CD14-positive monocyte (primary cell): ENCODE measurements at regions not wholly inside any gene's neighbourhood (a gene's known extent, or its start where the extent isn't known, plus 50 kb on each side); places are given as distances from the start of the nearest gene placed in this dataset.
A peak's percentile ranks its signal among the peaks of the same experiment; 100 is the strongest.

Source experiments
- DNase-seq, 3 donors: peaks; one replicate each; pipeline ENCODE4 v3.0.0-alpha.2; 2011 to 2022
- H2AFZ ChIP-seq: 2 replicates; pipeline ENCODE4 v1.6.0; 2012; ENCODE audit warnings: mild to moderate bottlenecking, low read depth, low read length, inconsistent platforms; ENCODE audit not compliant: insufficient read depth, poor library complexity, severe bottlenecking
- H3K27ac ChIP-seq, 2 donors: 1 replicate in 1 of 2; 2 replicates in 1 of 2; pipeline ENCODE4 v1.5.1; 2012 to 2013; ENCODE audit warnings: low read length in 2 of 2, control low read depth in 1 of 2, inconsistent platforms in 1 of 2, low read depth in 1 of 2, mild to moderate bottlenecking in 1 of 2
- H3K27me3 ChIP-seq, 2 donors: one replicate each; pipeline versions ENCODE4 v1.6.0 to v1.6.1; 2011 to 2013; ENCODE audit warnings: low read length in 2 of 2; ENCODE audit not compliant: control insufficient read depth in 2 of 2, insufficient read depth in 2 of 2
- H3K36me3 ChIP-seq, 2 donors: replicated peaks in 1 of 2; 1 replicate in 1 of 2; 2 replicates in 1 of 2; pipeline versions ENCODE4 v1.5.1 to v1.6.1; 2012 to 2013; ENCODE audit warnings: low read length in 2 of 2, control low read depth in 1 of 2, inconsistent platforms in 1 of 2, mild to moderate bottlenecking in 1 of 2; ENCODE audit not compliant: insufficient read depth in 2 of 2, control insufficient read depth in 1 of 2
- H3K4me1 ChIP-seq, 2 donors: 1 replicate in 1 of 2; 2 replicates in 1 of 2; pipeline versions ENCODE4 v1.5.1 to v1.6.1; 2012 to 2013; ENCODE audit warnings: low read length in 2 of 2, control low read depth in 1 of 2, inconsistent platforms in 1 of 2, mild to moderate bottlenecking in 1 of 2, moderate library complexity in 1 of 2; ENCODE audit not compliant: insufficient read depth in 2 of 2, control insufficient read depth in 1 of 2
- H3K4me2 ChIP-seq: replicated peaks from 2 replicates; pipeline ENCODE3; 2012; ENCODE audit warnings: low read length, moderate library complexity, mild to moderate bottlenecking; ENCODE audit not compliant: poor library complexity, severe bottlenecking; ENCODE audit errors: extremely low read depth
- H3K4me3 ChIP-seq, 3 experiments: fragments of 200-600 bp in 1 of 3; sonication (generic) in 1 of 3; replicated peaks in 1 of 3; 1 replicate in 2 of 3; 2 replicates in 1 of 3; pipeline ENCODE4 v1.5.1; 2011 to 2013; ENCODE audit warnings: low read length in 3 of 3, mild to moderate bottlenecking in 3 of 3, control low read depth in 2 of 3, low read depth in 2 of 3, inconsistent platforms in 1 of 3, moderate library complexity in 1 of 3
- H3K79me2 ChIP-seq: 2 replicates; pipeline ENCODE4 v1.6.0; 2012; ENCODE audit warnings: mild to moderate bottlenecking, control low read depth, inconsistent platforms, low read length, moderate library complexity; ENCODE audit not compliant: insufficient read depth
- H3K9ac ChIP-seq: 2 replicates; pipeline ENCODE4 v1.6.0; 2017; ENCODE audit warnings: low read length, mild to moderate bottlenecking; ENCODE audit not compliant: insufficient read depth, poor library complexity, severe bottlenecking
- H3K9me3 ChIP-seq, 2 donors: replicated peaks in 1 of 2; 1 replicate in 1 of 2; 2 replicates in 1 of 2; pipeline versions ENCODE4 v1.5.1 to v1.6.1; 2012 to 2013; ENCODE audit warnings: low read length in 2 of 2, control low read depth in 1 of 2; ENCODE audit not compliant: control insufficient read depth in 1 of 2, insufficient read depth in 1 of 2
- H4K20me1 ChIP-seq: 2 replicates; pipeline ENCODE4 v1.6.0; 2012; ENCODE audit warnings: mild to moderate bottlenecking, low read length, control low read depth, moderate library complexity; ENCODE audit not compliant: insufficient read depth
- H3K27ac Mint-ChIP-seq, 7 donors: one replicate each; pipeline ENCODE4 v1.8.0; 2020; ENCODE audit warnings: mild to moderate bottlenecking in 7 of 7, mixed read lengths in 7 of 7, moderate library complexity in 6 of 7, inconsistent platforms in 2 of 7
- H3K27me3 Mint-ChIP-seq, 3 donors: one replicate each; pipeline ENCODE4 v1.8.0; 2021 to 2022; ENCODE audit warnings: low read depth in 3 of 3, mild to moderate bottlenecking in 3 of 3, mixed read lengths in 3 of 3, moderate library complexity in 3 of 3, inconsistent platforms in 1 of 3
- H3K36me3 Mint-ChIP-seq, 2 donors: one replicate each; pipeline ENCODE4 v1.8.0; 2020; ENCODE audit warnings: mixed read lengths in 2 of 2, inconsistent platforms in 1 of 2, mild to moderate bottlenecking in 1 of 2
- H3K4me1 Mint-ChIP-seq: one replicate; pipeline ENCODE4 v1.8.0; 2020; ENCODE audit warnings: mild to moderate bottlenecking, mixed read lengths
- H3K4me3 Mint-ChIP-seq, 2 donors: one replicate each; pipeline ENCODE4 v1.8.0; 2020; ENCODE audit warnings: mild to moderate bottlenecking in 2 of 2, mixed read lengths in 2 of 2, moderate library complexity in 1 of 2
- H3K9me3 Mint-ChIP-seq, 7 donors: one replicate each; pipeline ENCODE4 v1.8.0; 2020 to 2022; ENCODE audit warnings: mixed read lengths in 7 of 7, mild to moderate bottlenecking in 6 of 7, moderate library complexity in 6 of 7, inconsistent platforms in 2 of 7
- WGBS: methylation state at CpG from one replicate; pipeline ENCODE4 v1.1.5; 2013; ENCODE audit warnings: missing lambda C conversion rate; ENCODE audit not compliant: insufficient coverage; 5-methylcytosine and 5-hydroxymethylcytosine counted together
- intact Hi-C, 2 donors: fragments of 100-400 bp; cut with micrococcal nuclease; formaldehyde crosslinking; loops; one replicate each; pipeline versions ENCODE4 v1.15.0 to v1.15.1; 2023
- TF ChIP-seq, protein P1 (sequence below): fragments of 200-600 bp; IDR thresholded peaks from one replicate; pipeline ENCODE4 v1.8.0; 2022; ENCODE audit warnings: antibody characterized with exemption, mild to moderate bottlenecking

DNA sequence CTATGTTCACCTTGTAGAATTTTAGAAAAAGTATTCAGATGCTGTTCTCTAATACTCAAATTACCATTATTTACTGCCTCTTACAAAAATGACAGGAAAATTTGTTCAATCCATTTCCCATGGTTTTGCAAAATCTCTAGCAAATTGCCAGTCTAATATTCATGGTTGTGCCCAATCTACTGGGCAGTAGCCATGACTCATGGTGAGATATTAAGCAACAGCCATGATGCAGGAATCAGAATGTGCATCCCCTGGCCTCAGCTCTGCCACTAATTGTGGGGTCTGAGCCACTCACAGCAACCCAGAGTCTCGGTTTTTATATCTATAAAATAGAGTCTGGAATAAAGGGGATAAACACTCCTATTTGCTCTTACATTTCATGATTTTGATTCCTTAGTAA is 353.6 kb downstream of the DEPDC1B start:
- Mint-ChIP-seq H3K27me3 (peaks cover 0 to 4% (median 2%) of the 10 kb centered on the region in 3 donors), H3K36me3 (no peaks in the 10 kb centered on the region), H3K27ac (no peak overlapping the region), H3K4me1 (peaks cover 2% of the 10 kb centered on the region), H3K9me3 (peaks cover 0 to 5% (median 4%) of the 10 kb centered on the region in 7 donors), H3K4me3 (no peak overlapping the region)
- H3K36me3 ChIP-seq, result no peaks in the 10 kb centered on the region
- H3K9ac ChIP-seq, result no peak overlapping the region
- H3K4me3 ChIP-seq, result no peak overlapping the region
- peak in 1 of 3 donors; percentile 19 for DNase-seq
- H3K27me3 ChIP-seq, result no peaks in the 10 kb centered on the region
- H2AFZ ChIP-seq, result no peak overlapping the region
- H3K27ac ChIP-seq, result no peak overlapping the region
- H4K20me1 ChIP-seq, result no peaks in the 10 kb centered on the region
- no peaks in the 10 kb centered on the region for H3K79me2 ChIP-seq
- no CpG with 5 or more reads among the region's 1 CpG for WGBS
- no peak overlapping the region for H3K4me2 ChIP-seq
- no peaks in the 10 kb centered on the region for H3K4me1 ChIP-seq
- intact Hi-C loops, result no loop called here
- H3K9me3 ChIP-seq, result peaks cover 10 to 12% of the 10 kb centered on the region in 2 donors
- TF ChIP-seq, protein P1, sequence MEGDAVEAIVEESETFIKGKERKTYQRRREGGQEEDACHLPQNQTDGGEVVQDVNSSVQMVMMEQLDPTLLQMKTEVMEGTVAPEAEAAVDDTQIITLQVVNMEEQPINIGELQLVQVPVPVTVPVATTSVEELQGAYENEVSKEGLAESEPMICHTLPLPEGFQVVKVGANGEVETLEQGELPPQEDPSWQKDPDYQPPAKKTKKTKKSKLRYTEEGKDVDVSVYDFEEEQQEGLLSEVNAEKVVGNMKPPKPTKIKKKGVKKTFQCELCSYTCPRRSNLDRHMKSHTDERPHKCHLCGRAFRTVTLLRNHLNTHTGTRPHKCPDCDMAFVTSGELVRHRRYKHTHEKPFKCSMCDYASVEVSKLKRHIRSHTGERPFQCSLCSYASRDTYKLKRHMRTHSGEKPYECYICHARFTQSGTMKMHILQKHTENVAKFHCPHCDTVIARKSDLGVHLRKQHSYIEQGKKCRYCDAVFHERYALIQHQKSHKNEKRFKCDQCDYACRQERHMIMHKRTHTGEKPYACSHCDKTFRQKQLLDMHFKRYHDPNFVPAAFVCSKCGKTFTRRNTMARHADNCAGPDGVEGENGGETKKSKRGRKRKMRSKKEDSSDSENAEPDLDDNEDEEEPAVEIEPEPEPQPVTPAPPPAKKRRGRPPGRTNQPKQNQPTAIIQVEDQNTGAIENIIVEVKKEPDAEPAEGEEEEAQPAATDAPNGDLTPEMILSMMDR, result no peak

DNA sequence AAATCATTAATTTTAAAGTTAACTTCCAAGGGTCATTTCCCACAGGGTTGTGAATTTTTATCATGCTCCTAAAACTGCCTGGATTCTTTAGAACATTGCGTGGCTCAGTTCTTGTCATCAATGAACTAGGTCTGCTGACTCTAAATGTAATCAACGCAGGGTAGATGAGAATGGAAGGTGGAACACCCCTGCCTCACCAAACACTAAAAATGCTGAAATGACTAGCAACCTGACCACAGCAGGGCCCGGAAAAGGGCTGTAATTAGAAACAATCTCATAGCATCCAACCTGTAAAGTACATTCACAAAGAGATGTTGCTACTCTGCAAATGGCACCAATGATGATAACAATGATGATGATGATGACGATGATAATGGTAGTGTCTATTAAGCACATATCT is 356.9 kb downstream of the DEPDC1B start:
- no CpG with 5 or more reads among the region's 4 CpGs for WGBS
- no peak for DNase-seq
- H3K27me3 ChIP-seq, result no peaks in the 10 kb centered on the region
- intact Hi-C loops, result no loop called here
- no peaks in the 10 kb centered on the region for H3K4me1 ChIP-seq
- no peak overlapping the region for H3K4me2 ChIP-seq
- TF ChIP-seq, protein P1, result no peak
- Mint-ChIP-seq H3K27ac (no peak overlapping the region), H3K4me1 (peaks cover 2% of the 10 kb centered on the region), H3K27me3 (peaks cover 0 to 4% (median 2%) of the 10 kb centered on the region in 3 donors), H3K4me3 (no peak overlapping the region), H3K9me3 (peaks cover 0 to 3% (median 0%) of the 10 kb centered on the region in 7 donors), H3K36me3 (no peaks in the 10 kb centered on the region)
- H3K36me3 ChIP-seq, result no peaks in the 10 kb centered on the region
- no peaks in the 10 kb centered on the region for H4K20me1 ChIP-seq
- no peaks in the 10 kb centered on the region for H3K9me3 ChIP-seq
- no peak overlapping the region for H3K4me3 ChIP-seq
- no peak overlapping the region for H3K9ac ChIP-seq
- no peaks in the 10 kb centered on the region for H3K79me2 ChIP-seq
- H2AFZ ChIP-seq, result no peak overlapping the region
- H3K27ac ChIP-seq, result no peak overlapping the region
